Activated CD8-positive, alpha-beta T cell treated with anti-CD3 and anti-CD28 coated beads for 36 hours (primary cell): ENCODE measurements at regions not wholly inside any gene's neighbourhood (a gene's known extent, or its start where the extent isn't known, plus 50 kb on each side); places are given as distances from the start of the nearest gene placed in this dataset.

Experiments used
- ATAC-seq: fragments of 200-7000 bp; cut with Tn5 transposase; one replicate; pipeline ENCODE4 v1.10.0; 2021; ENCODE audit warnings: mild to moderate bottlenecking, moderate library complexity
- CTCF ChIA-PET: fragments of 350-600 bp; sonication (Branson Sonifier 250); formaldehyde crosslinking; loops from one replicate; lab custom pipeline; 2021; ENCODE audit warnings: antibody characterized with exemption; lab: Charles Lee
- POLR2A ChIA-PET: fragments of 350-600 bp; sonication (Branson Sonifier 250); formaldehyde crosslinking; loops from one replicate; lab custom pipeline; 2021; ENCODE audit warnings: antibody characterized with exemption; lab: Charles Lee
- DNase-seq: peaks from one replicate; pipeline ENCODE4 v3.0.0-alpha.2; 2020
- H3K27ac Mint-ChIP-seq: one replicate; pipeline ENCODE4 v1.8.0; 2021; ENCODE audit warnings: mild to moderate bottlenecking, mixed read lengths
- H3K27me3 Mint-ChIP-seq: one replicate; pipeline ENCODE4 v1.8.0; 2021; ENCODE audit warnings: mixed read lengths
- H3K36me3 Mint-ChIP-seq: one replicate; pipeline ENCODE4 v1.8.0; 2021; ENCODE audit warnings: low read depth, mixed read lengths
- H3K4me1 Mint-ChIP-seq: one replicate; pipeline ENCODE4 v1.8.0; 2021; ENCODE audit warnings: low read depth, mixed read lengths
- H3K4me3 Mint-ChIP-seq: one replicate; pipeline ENCODE4 v1.8.0; 2021; ENCODE audit warnings: mild to moderate bottlenecking, moderate library complexity, mixed read lengths
- H3K9me3 Mint-ChIP-seq: one replicate; pipeline ENCODE4 v1.8.0; 2021; ENCODE audit warnings: mixed read lengths
- CTCF ChIP-seq: fragments of 200-600 bp; IDR thresholded peaks from one replicate; pipeline ENCODE4 v1.8.0; 2022; ENCODE audit warnings: antibody characterized with exemption, mild to moderate bottlenecking
- intact Hi-C: fragments of 100-400 bp; cut with micrococcal nuclease; formaldehyde crosslinking; loops from one replicate; pipeline ENCODE4 v1.10.0; 2022

- Mint-ChIP-seq H3K4me1 (no peaks in the 10 kb centered on the region), H3K27me3 (peaks cover 23% of the 10 kb centered on the region), H3K36me3 (no peaks in the 10 kb centered on the region), H3K9me3 (no peaks in the 10 kb centered on the region), H3K27ac (no peak overlapping the region), H3K4me3 (no peak overlapping the region)
- no peak for TF ChIP-seq CTCF
- DNase-seq (no peak), ATAC-seq (no peak)
- POLR2A ChIA-PET = no interaction called here
- CTCF ChIA-PET = no interaction called here
- intact Hi-C loops = no loop called here
Observed at GRCh38 chr22:47748957-47749356, 986.5 kb downstream of the TBC1D22A start.

- POLR2A ChIA-PET = no interaction called here
- no peak overlapping the region for H3K4me3 Mint-ChIP-seq
- DNase-seq = no peak
Observed at GRCh38 chr22:47748271-47748670, 985.8 kb downstream of the TBC1D22A start.

GRCh38 chr22:47740109-47740805 lies 977.8 kb downstream of the TBC1D22A start:
- no peak for DNase-seq
- no peak for ATAC-seq
- Mint-ChIP-seq H3K27me3 (peaks cover 1% of the 10 kb centered on the region), H3K36me3 (no peaks in the 10 kb centered on the region), H3K9me3 (no peaks in the 10 kb centered on the region), H3K27ac (no peak overlapping the region), H3K4me3 (no peak overlapping the region), H3K4me1 (no peaks in the 10 kb centered on the region)
- CTCF ChIA-PET = no interaction called here
- POLR2A ChIA-PET = no interaction called here
- TF ChIP-seq CTCF = no peak
- intact Hi-C loops = no loop called here

More at GRCh38 chr22:47748271-47748670, 985.8 kb downstream of the TBC1D22A start:
- Mint-ChIP-seq H3K27me3 (peaks cover 22% of the 10 kb centered on the region), H3K4me1 (no peaks in the 10 kb centered on the region), H3K27ac (no peak overlapping the region), H3K9me3 (no peaks in the 10 kb centered on the region), H3K36me3 (no peaks in the 10 kb centered on the region)
- CTCF ChIA-PET = no interaction called here
- no peak for ATAC-seq
- intact Hi-C loops = no loop called here
- no peak for TF ChIP-seq CTCF

GRCh38 chr22:47739291-47740015 lies 977.0 kb downstream of the TBC1D22A start:
- H3K4me1 Mint-ChIP-seq = no peaks in the 10 kb centered on the region
- no peak overlapping the region for H3K4me3 Mint-ChIP-seq
- H3K36me3 Mint-ChIP-seq = no peaks in the 10 kb centered on the region
- intact Hi-C loops = no loop called here
- H3K27ac Mint-ChIP-seq = no peak overlapping the region
- ChIA-PET POLR2A (no interaction called here), CTCF (no interaction called here)
- ATAC-seq (no peak), DNase-seq (no peak)
- H3K9me3 Mint-ChIP-seq = no peaks in the 10 kb centered on the region
- TF ChIP-seq CTCF = no peak
- no peaks in the 10 kb centered on the region for H3K27me3 Mint-ChIP-seq

- TF ChIP-seq CTCF = no peak
- ChIA-PET POLR2A (no interaction called here), CTCF (no interaction called here)
- H3K27ac Mint-ChIP-seq = no peak overlapping the region
- no peaks in the 10 kb centered on the region for H3K4me1 Mint-ChIP-seq
- no peaks in the 10 kb centered on the region for H3K27me3 Mint-ChIP-seq
- no peak overlapping the region for H3K4me3 Mint-ChIP-seq
- DNase-seq (no peak), ATAC-seq (no peak)
- intact Hi-C loops = no loop called here
- H3K9me3 Mint-ChIP-seq = no peaks in the 10 kb centered on the region
- no peaks in the 10 kb centered on the region for H3K36me3 Mint-ChIP-seq
Observed at GRCh38 chr22:47738472-47739013, 976.1 kb downstream of the TBC1D22A start.
